Activated B cell treated with CpG ODN at 0.5 μM for 24 hours (primary cell): ENCODE measurements at regions not wholly inside any gene's neighbourhood (a gene's known extent, or its start where the extent isn't known, plus 50 kb on each side); places are given as distances from the start of the nearest gene placed in this dataset.

Source experiments
- ATAC-seq: fragments of 200-7000 bp; cut with Tn5 transposase; one replicate; pipeline ENCODE4 v1.10.0; 2021; ENCODE audit warnings: low read depth, mild to moderate bottlenecking, moderate library complexity
- CTCF ChIA-PET: fragments of 350-600 bp; sonication (Branson Sonifier 250); formaldehyde crosslinking; loops from one replicate; lab custom pipeline; 2021; ENCODE audit warnings: antibody characterized with exemption; lab: Charles Lee
- POLR2A ChIA-PET: fragments of 350-600 bp; sonication (Branson Sonifier 250); formaldehyde crosslinking; loops from one replicate; lab custom pipeline; 2021; ENCODE audit warnings: antibody characterized with exemption; lab: Charles Lee
- DNase-seq: peaks from one replicate; pipeline ENCODE4 v3.0.0; 2022
- H3K27ac Mint-ChIP-seq: one replicate; pipeline ENCODE4 v1.8.0; 2020; ENCODE audit warnings: mixed read lengths
- H3K27me3 Mint-ChIP-seq: one replicate; pipeline ENCODE4 v1.8.0; 2021; ENCODE audit warnings: mixed read lengths
- H3K36me3 Mint-ChIP-seq: one replicate; pipeline ENCODE4 v1.8.0; 2021; ENCODE audit warnings: low read depth, mixed read lengths
- H3K4me1 Mint-ChIP-seq: one replicate; pipeline ENCODE4 v1.8.0; 2021; ENCODE audit warnings: mixed read lengths
- H3K4me3 Mint-ChIP-seq: one replicate; pipeline ENCODE4 v1.8.0; 2020; ENCODE audit warnings: mild to moderate bottlenecking, mixed read lengths
- H3K9me3 Mint-ChIP-seq: one replicate; pipeline ENCODE4 v1.8.0; 2020; ENCODE audit warnings: mixed read lengths
- CTCF ChIP-seq: fragments of 200-600 bp; IDR thresholded peaks from one replicate; pipeline ENCODE4 v1.8.0; 2022; ENCODE audit warnings: antibody characterized with exemption, mild to moderate bottlenecking
- intact Hi-C: fragments of 100-400 bp; cut with micrococcal nuclease; formaldehyde crosslinking; loops from one replicate; pipeline ENCODE4 v1.15.1; 2024

- no peak for TF ChIP-seq CTCF
Measured at GRCh38 chr1:213641312-213641711, 346.5 kb upstream of the PROX1 start.

GRCh38 chr1:213643360-213643759 lies 344.4 kb upstream of the PROX1 start:
- ATAC-seq (no peak), DNase-seq (no peak)
- Mint-ChIP-seq H3K4me3 (no peak overlapping the region), H3K27me3 (peaks cover 3% of the 10 kb centered on the region), H3K27ac (no peak overlapping the region), H3K9me3 (no peaks in the 10 kb centered on the region), H3K36me3 (no peaks in the 10 kb centered on the region), H3K4me1 (no peaks in the 10 kb centered on the region)
- no peak for TF ChIP-seq CTCF
- ChIA-PET CTCF (no interaction called here), POLR2A (no interaction called here)
- intact Hi-C loops: no loop called here

More at GRCh38 chr1:213641312-213641711, 346.5 kb upstream of the PROX1 start:
- POLR2A ChIA-PET: no interaction called here
- intact Hi-C loops: no loop called here
- Mint-ChIP-seq H3K4me3 (no peak overlapping the region), H3K9me3 (no peaks in the 10 kb centered on the region), H3K36me3 (no peaks in the 10 kb centered on the region), H3K27me3 (peaks cover 3% of the 10 kb centered on the region), H3K4me1 (no peaks in the 10 kb centered on the region), H3K27ac (no peak overlapping the region)
- DNase-seq (no peak), ATAC-seq (no peak)
- CTCF ChIA-PET: no interaction called here

GRCh38 chr1:213647864-213648650 lies 339.7 kb upstream of the PROX1 start:
- no peak for ATAC-seq
- peaks cover 3% of the 10 kb centered on the region for H3K27me3 Mint-ChIP-seq
- H3K27ac Mint-ChIP-seq: no peak overlapping the region
- DNase-seq: no peak
- H3K36me3 Mint-ChIP-seq: no peaks in the 10 kb centered on the region
- no peak for TF ChIP-seq CTCF
- H3K4me3 Mint-ChIP-seq: no peak overlapping the region
- intact Hi-C loops: no loop called here
- CTCF ChIA-PET: no interaction called here
- POLR2A ChIA-PET: no interaction called here
- no peaks in the 10 kb centered on the region for H3K9me3 Mint-ChIP-seq
- H3K4me1 Mint-ChIP-seq: no peaks in the 10 kb centered on the region

GRCh38 chr1:213649373-213649772 lies 338.4 kb upstream of the PROX1 start:
- H3K27me3 Mint-ChIP-seq: peaks cover 3% of the 10 kb centered on the region
- ATAC-seq (no peak), DNase-seq (no peak)
- intact Hi-C loops: no loop called here
- no peak overlapping the region for H3K27ac Mint-ChIP-seq
- POLR2A ChIA-PET: no interaction called here
- no peak overlapping the region for H3K4me3 Mint-ChIP-seq
- no peak for TF ChIP-seq CTCF
- H3K36me3 Mint-ChIP-seq: no peaks in the 10 kb centered on the region
- H3K4me1 Mint-ChIP-seq: no peaks in the 10 kb centered on the region
- CTCF ChIA-PET: no interaction called here
- H3K9me3 Mint-ChIP-seq: no peaks in the 10 kb centered on the region

GRCh38 chr1:213650603-213651002 lies 337.2 kb upstream of the PROX1 start:
- no peaks in the 10 kb centered on the region for H3K27me3 Mint-ChIP-seq
- ChIA-PET CTCF (no interaction called here), POLR2A (no interaction called here)
- H3K27ac Mint-ChIP-seq: no peak overlapping the region
- H3K36me3 Mint-ChIP-seq: no peaks in the 10 kb centered on the region
- no peak overlapping the region for H3K4me3 Mint-ChIP-seq
- no peaks in the 10 kb centered on the region for H3K4me1 Mint-ChIP-seq
- no peak for DNase-seq
- no peak for ATAC-seq
- no peaks in the 10 kb centered on the region for H3K9me3 Mint-ChIP-seq
- no peak for TF ChIP-seq CTCF
- intact Hi-C loops: no loop called here
